Cardiac muscle cell (in vitro differentiated cells and primary cell): ENCODE measurements at regions not wholly inside any gene's neighbourhood (a gene's known extent, or its start where the extent isn't known, plus 50 kb on each side); places are given as distances from the start of the nearest gene placed in this dataset.

ENCODE experiments used
- DNase-seq, 2 donors: peaks; one replicate each; pipeline versions ENCODE4 v3.0.0 to v3.0.0-alpha.2; 2010 to 2017; ENCODE audit warnings: low read depth in 1 of 2, low spot score in 1 of 2
- H3K27ac ChIP-seq: fragments of 200-600 bp; sonication (generic); 2 replicates; pipeline ENCODE4 v1.5.1; 2016
- H3K27me3 ChIP-seq: fragments of 200-600 bp; sonication (generic); 2 replicates; pipeline ENCODE4 v1.6.0; 2016; ENCODE audit warnings: control low read depth
- H3K36me3 ChIP-seq: fragments of 200-600 bp; sonication (generic); 2 replicates; pipeline ENCODE4 v1.5.1; 2016; ENCODE audit warnings: control low read depth
- H3K4me1 ChIP-seq: fragments of 200-600 bp; sonication (generic); 2 replicates; pipeline ENCODE4 v1.8.1; 2017; ENCODE audit warnings: low read depth, mild to moderate bottlenecking, mixed run types
- H3K4me3 ChIP-seq: fragments of 200-600 bp; sonication (generic); 2 replicates; pipeline ENCODE4 v1.5.1; 2016; ENCODE audit warnings: mild to moderate bottlenecking
- H3K9me3 ChIP-seq: fragments of 200-600 bp; sonication (generic); 2 replicates; pipeline ENCODE4 v1.5.1; 2017; ENCODE audit warnings: low read depth, mild to moderate bottlenecking, control low read depth
- CTCF ChIP-seq: IDR thresholded peaks from 2 replicates; pipeline ENCODE4 v1.5.1; 2012; ENCODE audit warnings: low read depth, mild to moderate bottlenecking, low read length

- H3K4me1 ChIP-seq, result no peaks in the 10 kb centered on the region
- TF ChIP-seq CTCF, result no peak
- H3K36me3 ChIP-seq, result no peaks in the 10 kb centered on the region
- no peak for DNase-seq
- no peaks in the 10 kb centered on the region for H3K9me3 ChIP-seq
- no peak overlapping the region for H3K27ac ChIP-seq
- H3K27me3 ChIP-seq, result no peaks in the 10 kb centered on the region
- H3K4me3 ChIP-seq, result no peak overlapping the region
These were observed 186.4 kb downstream of the BTG1 start for GRCh38 chr12:91959220-91959619.

- peak in 1 of 2 donors; percentile 19 for DNase-seq
- no peaks in the 10 kb centered on the region for H3K9me3 ChIP-seq
- no peak overlapping the region for H3K4me3 ChIP-seq
- no peak for TF ChIP-seq CTCF
- H3K27me3 ChIP-seq, result no peaks in the 10 kb centered on the region
- no peak overlapping the region for H3K27ac ChIP-seq
- no peaks in the 10 kb centered on the region for H3K36me3 ChIP-seq
- no peaks in the 10 kb centered on the region for H3K4me1 ChIP-seq
These were observed 186.8 kb downstream of the BTG1 start for GRCh38 chr12:91958816-91959215.

GRCh38 chr12:91954747-91955146 lies 190.9 kb downstream of the BTG1 start:
- no peaks in the 10 kb centered on the region for H3K9me3 ChIP-seq
- no peak overlapping the region for H3K4me3 ChIP-seq
- no peak for DNase-seq
- H3K27me3 ChIP-seq, result no peaks in the 10 kb centered on the region
- H3K27ac ChIP-seq, result no peak overlapping the region
- H3K4me1 ChIP-seq, result no peaks in the 10 kb centered on the region
- no peaks in the 10 kb centered on the region for H3K36me3 ChIP-seq
- TF ChIP-seq CTCF, result no peak

GRCh38 chr12:91954326-91954725 lies 191.3 kb downstream of the BTG1 start:
- no peaks in the 10 kb centered on the region for H3K4me1 ChIP-seq
- no peaks in the 10 kb centered on the region for H3K27me3 ChIP-seq
- no peak for TF ChIP-seq CTCF
- H3K36me3 ChIP-seq, result no peaks in the 10 kb centered on the region
- no peak overlapping the region for H3K27ac ChIP-seq
- H3K9me3 ChIP-seq, result no peaks in the 10 kb centered on the region
- no peak for DNase-seq
- H3K4me3 ChIP-seq, result no peak overlapping the region

- no peaks in the 10 kb centered on the region for H3K27me3 ChIP-seq
- no peak for TF ChIP-seq CTCF
- DNase-seq, result no peak
- no peaks in the 10 kb centered on the region for H3K4me1 ChIP-seq
- no peaks in the 10 kb centered on the region for H3K36me3 ChIP-seq
- no peak overlapping the region for H3K4me3 ChIP-seq
- H3K27ac ChIP-seq, result no peak overlapping the region
- no peaks in the 10 kb centered on the region for H3K9me3 ChIP-seq
These were observed 192.7 kb downstream of the BTG1 start for GRCh38 chr12:91952916-91953315.

- Histone ChIP-seq H3K36me3 (no peaks in the 10 kb centered on the region), H3K4me1 (no peaks in the 10 kb centered on the region), H3K27ac (no peak overlapping the region), H3K9me3 (no peaks in the 10 kb centered on the region), H3K27me3 (no peaks in the 10 kb centered on the region), H3K4me3 (no peak overlapping the region)
- no peak for TF ChIP-seq CTCF
- DNase-seq, result no peak
These were observed 194.1 kb downstream of the BTG1 start for GRCh38 chr12:91951571-91951970.
